GM12865 (cell line): ENCODE measurements at regions not wholly inside any gene's neighbourhood (a gene's known extent, or its start where the extent isn't known, plus 50 kb on each side); places are given as distances from the start of the nearest gene placed in this dataset.
"Not testable (repeated sequence)": the region's sequence is repeated elsewhere in the genome, so short reads cannot be mapped to it uniquely, and the experiment has no call there.

ENCODE experiments used
- DNase-seq: peaks from one replicate; pipeline ENCODE4 v3.0.0; 2010; ENCODE audit warnings: low read depth
- H3K4me3 ChIP-seq: 2 replicates; pipeline ENCODE4 v1.5.1; 2011; ENCODE audit warnings: mild to moderate bottlenecking, low read depth, low read length, control low read depth
- TF ChIP-seq, protein P1 (sequence below): IDR thresholded peaks from 2 replicates; pipeline ENCODE4 v1.5.1; 2011; ENCODE audit warnings: low read length, control low read depth, low read depth, inconsistent platforms; ENCODE audit not compliant: insufficient read depth; ENCODE audit errors: missing control alignments

DNA sequence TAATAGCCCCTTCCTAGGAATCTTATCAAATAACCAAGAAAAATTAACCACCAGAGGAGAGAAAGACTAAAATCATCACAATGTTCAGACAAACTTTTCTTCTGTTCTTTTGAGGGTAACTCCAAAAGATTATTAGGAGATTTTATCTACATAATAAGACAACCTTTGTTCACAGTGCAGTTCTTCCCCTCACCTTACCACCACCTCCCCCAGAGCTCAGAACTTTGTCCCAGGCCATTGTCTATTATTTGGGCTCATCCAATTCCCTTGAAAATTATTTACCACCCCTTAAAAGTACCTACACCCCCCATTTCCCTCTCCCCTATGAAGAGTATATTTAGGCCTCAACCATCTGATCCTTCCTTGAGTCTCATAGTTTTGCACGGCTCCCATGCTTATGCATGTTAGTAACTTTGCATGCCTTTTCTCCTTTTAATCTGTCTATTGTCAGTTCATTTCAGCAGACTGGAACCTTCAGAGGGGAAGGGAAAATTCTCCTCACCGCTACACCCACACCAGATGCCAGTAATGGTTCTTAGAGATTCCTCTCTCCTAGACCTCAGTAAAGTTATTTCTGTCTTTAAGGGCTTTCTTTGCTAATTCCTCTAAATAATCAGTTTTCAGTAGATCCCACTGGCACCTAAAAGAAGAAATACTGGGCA is 234.9 kb downstream of the SKIDA1 start:
- DNase-seq = no peak
- H3K4me3 ChIP-seq = no peak overlapping the region
- TF ChIP-seq, protein P1, sequence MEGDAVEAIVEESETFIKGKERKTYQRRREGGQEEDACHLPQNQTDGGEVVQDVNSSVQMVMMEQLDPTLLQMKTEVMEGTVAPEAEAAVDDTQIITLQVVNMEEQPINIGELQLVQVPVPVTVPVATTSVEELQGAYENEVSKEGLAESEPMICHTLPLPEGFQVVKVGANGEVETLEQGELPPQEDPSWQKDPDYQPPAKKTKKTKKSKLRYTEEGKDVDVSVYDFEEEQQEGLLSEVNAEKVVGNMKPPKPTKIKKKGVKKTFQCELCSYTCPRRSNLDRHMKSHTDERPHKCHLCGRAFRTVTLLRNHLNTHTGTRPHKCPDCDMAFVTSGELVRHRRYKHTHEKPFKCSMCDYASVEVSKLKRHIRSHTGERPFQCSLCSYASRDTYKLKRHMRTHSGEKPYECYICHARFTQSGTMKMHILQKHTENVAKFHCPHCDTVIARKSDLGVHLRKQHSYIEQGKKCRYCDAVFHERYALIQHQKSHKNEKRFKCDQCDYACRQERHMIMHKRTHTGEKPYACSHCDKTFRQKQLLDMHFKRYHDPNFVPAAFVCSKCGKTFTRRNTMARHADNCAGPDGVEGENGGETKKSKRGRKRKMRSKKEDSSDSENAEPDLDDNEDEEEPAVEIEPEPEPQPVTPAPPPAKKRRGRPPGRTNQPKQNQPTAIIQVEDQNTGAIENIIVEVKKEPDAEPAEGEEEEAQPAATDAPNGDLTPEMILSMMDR = no peak

DNA sequence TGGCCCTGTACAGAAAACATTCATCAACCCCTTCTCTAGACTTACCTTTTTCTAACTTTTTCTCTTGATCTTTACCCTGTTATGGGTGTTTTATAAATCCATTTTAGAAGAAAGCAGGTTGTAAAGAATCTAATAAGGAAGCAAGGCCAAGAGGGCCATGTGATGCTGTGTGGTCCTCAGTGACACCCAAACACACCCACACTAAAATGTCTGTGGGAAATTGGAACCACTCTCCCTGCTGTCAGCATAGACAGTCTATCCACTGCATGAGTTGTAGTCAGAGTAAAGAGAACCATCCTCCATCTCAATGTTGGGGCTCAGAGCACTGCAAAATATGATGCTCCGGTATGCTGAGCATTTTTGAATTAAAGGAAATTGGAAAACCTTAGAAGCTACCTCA is 235.5 kb downstream of the SKIDA1 start:
- H3K4me3 ChIP-seq = no peak overlapping the region
- no peak for DNase-seq
- TF ChIP-seq, protein P1 = no peak

DNA sequence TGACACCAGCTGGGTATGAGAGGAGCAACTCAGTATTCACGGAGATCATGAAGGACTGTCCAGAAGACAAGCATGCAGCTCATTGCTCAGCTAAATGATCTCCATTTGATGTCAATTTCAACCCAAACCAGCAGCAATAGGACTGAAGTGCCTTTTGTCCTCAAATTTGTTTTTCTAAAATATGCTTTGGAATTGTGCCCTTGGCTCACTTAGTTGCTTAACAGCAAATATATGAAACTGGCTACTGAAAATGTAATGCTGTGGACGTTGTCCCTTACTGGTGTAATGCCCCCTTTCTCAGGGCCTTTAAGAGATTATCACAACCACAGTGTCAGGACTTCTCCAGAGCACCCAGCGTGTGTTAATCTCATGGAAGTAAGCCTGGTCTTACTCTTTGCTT is 236.2 kb downstream of the SKIDA1 start:
- TF ChIP-seq, protein P1 = no peak
- H3K4me3 ChIP-seq = no peak overlapping the region
- no peak for DNase-seq

DNA sequence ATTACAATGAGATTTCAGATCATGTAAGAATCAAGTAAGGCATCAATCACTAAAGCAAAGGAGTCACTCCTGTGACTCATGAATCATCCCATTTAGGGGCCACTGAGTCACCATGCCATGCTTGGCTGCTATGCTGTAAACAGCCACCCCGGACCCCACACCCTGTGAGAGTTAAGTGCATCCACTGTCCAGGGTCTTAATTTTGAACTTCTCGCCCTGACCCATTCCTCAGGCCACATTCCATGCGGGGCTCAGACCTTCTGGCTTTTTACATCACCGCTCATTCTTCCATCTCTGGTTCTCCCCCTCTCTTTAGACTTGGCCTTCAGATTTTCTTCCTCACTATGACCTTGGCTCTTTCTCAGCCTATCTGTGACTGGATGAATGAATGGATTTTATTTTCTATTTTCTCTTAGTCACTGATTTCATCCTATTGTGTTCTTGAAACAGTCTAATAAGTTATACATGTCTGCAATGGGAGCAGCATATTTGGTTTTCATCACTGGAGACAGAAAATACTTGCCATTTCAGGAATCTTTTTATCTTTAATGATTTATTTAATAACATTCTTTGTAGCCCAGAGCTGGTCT is 239.6 kb downstream of the SKIDA1 start:
- TF ChIP-seq, protein P1 = no peak
- no peak overlapping the region for H3K4me3 ChIP-seq
- DNase-seq = no peak

DNA sequence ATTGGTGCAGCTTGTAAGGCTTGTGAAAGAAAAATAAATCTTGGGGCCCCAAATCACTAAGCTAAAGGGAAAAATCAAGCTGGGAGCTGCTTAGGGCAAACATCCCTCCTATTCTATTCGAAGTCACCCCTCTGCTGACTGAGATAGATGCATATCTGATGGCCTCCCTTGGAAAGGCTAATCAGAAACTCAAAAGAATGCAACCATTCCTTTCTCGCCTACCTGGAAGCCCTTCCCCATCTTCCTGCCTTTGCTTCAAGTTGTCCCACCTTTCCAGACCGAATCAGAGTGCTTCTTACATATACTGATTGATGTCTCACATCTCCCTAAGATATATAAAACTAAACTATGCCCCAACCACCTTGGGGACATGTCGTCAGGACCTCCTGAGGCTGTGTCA is 240.3 kb downstream of the SKIDA1 start:
- TF ChIP-seq, protein P1 = no peak
- no peak for DNase-seq
- no peak overlapping the region for H3K4me3 ChIP-seq

DNA sequence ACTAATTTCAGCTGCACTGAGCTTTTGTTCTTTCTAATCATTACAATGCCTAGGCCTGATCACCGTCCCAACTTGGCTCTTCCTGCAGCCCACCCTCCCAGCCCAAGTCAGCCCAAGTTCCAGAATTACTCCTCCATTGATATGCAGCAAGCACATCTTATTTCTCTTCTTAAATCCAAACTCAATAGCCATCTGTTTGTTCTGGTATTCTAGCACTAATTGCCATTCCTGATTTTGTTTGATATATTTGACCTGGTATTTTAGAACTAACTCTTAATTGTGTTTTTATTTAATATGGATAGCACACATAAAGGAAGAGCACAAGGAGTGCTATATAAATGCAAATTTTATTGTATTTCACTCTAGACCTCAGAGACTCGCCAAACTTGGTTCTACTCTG is 241.2 kb downstream of the SKIDA1 start:
- H3K4me3 ChIP-seq = no peak overlapping the region
- TF ChIP-seq, protein P1 = no peak
- DNase-seq = no peak

DNA sequence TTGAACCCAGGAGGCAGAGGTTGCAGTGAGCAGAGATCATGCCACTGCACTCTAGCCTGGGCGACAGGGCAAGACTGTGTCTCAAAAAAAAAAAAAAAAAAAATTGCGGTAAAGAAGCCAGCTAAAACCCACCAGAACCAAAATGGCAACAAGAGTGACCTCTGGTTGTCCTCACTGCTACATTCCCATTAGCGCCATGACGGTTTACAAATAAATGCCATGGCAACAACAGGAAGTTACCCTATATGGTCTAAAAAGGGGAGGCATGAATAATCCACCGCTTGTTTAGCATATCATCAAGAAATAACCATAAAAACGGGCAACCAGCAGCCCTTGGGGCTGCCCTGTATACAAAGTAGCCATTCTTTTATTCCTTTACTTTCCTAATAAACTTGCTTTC is 242.4 kb downstream of the SKIDA1 start:
- not testable (repeated sequence) for H3K4me3 ChIP-seq, DNase-seq
